HG02798 (cell line): ENCODE measurements at regions not wholly inside any gene's neighbourhood (a gene's known extent, or its start where the extent isn't known, plus 50 kb on each side); places are given as distances from the start of the nearest gene placed in this dataset.

Source experiments
- ATAC-seq: cut with Tn5 transposase; IDR thresholded peaks from one replicate; pipeline ENCODE4 v1.9.1; 2021; ENCODE audit warnings: mild to moderate bottlenecking; ENCODE audit not compliant: unreplicated experiment, poor library complexity

- ATAC-seq, result no peak
These were observed 556.4 kb upstream of the AMELY start for GRCh38 chrY:7467796-7468520.

GRCh38 chrY:7465185-7465621 lies 553.7 kb upstream of the AMELY start:
- no peak for ATAC-seq

GRCh38 chrY:7464742-7465141 lies 553.2 kb upstream of the AMELY start:
- no peak for ATAC-seq

- ATAC-seq, result no peak
These were observed 552.2 kb upstream of the AMELY start for GRCh38 chrY:7463711-7464110.

GRCh38 chrY:7463196-7463595 lies 551.6 kb upstream of the AMELY start:
- ATAC-seq, result no peak

- no peak for ATAC-seq
These were observed 551.1 kb upstream of the AMELY start for GRCh38 chrY:7462657-7463056.

GRCh38 chrY:7461873-7462525 lies 550.4 kb upstream of the AMELY start:
- no peak for ATAC-seq

GRCh38 chrY:7459802-7460201 lies 548.2 kb upstream of the AMELY start:
- ATAC-seq, result no peak

- ATAC-seq, result no peak
These were observed 546.9 kb upstream of the AMELY start for GRCh38 chrY:7458301-7459078.

- no peak for ATAC-seq
These were observed 545.9 kb upstream of the AMELY start for GRCh38 chrY:7457286-7458015.

- no peak for ATAC-seq
These were observed 544.1 kb upstream of the AMELY start for GRCh38 chrY:7455626-7456025.

- peak; percentile 88 for ATAC-seq
These were observed 541.8 kb upstream of the AMELY start for GRCh38 chrY:7453336-7453735.

- ATAC-seq, result no peak
These were observed 540.7 kb upstream of the AMELY start for GRCh38 chrY:7452246-7452645.

GRCh38 chrY:7449860-7450259 lies 538.3 kb upstream of the AMELY start:
- ATAC-seq, result no peak

GRCh38 chrY:7448687-7449086 lies 537.1 kb upstream of the AMELY start:
- no peak for ATAC-seq

GRCh38 chrY:7447881-7448516 lies 536.4 kb upstream of the AMELY start:
- no peak for ATAC-seq

GRCh38 chrY:7444141-7444540 lies 532.6 kb upstream of the AMELY start:
- ATAC-seq, result no peak

GRCh38 chrY:7440796-7441530 lies 529.4 kb upstream of the AMELY start:
- ATAC-seq, result no peak

- ATAC-seq, result no peak
These were observed 525.5 kb upstream of the AMELY start for GRCh38 chrY:7437086-7437485.
